ENCODE measurements at regions not wholly inside any gene's neighbourhood (a gene's known extent, or its start where the extent isn't known, plus 50 kb on each side); places are given as distances from the start of the nearest gene placed in this dataset.
A peak's percentile ranks its signal among the peaks of the same experiment; 100 is the strongest.

- H3K27ac Mint-ChIP-seq: peak overlapping the region; percentile 37
- Histone ChIP-seq H3K4me3 (ENCODE audit: low read length) (no peak overlapping the region), H3K4me1 (ENCODE audit: control insufficient read depth, insufficient read depth, low read length) (peaks cover 26% of the 10 kb centered on the region), H3K36me3 (ENCODE audit: control insufficient read depth, insufficient read depth, low read length) (no peaks in the 10 kb centered on the region), H3K27ac (ENCODE audit: low read depth, low read length) (no peak overlapping the region), H3K27me3 (ENCODE audit: control insufficient read depth, insufficient read depth, low read length, poor library complexity, severe bottlenecking) (no peaks in the 10 kb centered on the region), H3K9me3 (ENCODE audit: control insufficient read depth, low read length) (no peaks in the 10 kb centered on the region), H3K9ac (ENCODE audit: extremely low read depth, low read length, poor library complexity, severe bottlenecking) (no peak overlapping the region)
- H3K4me3 Mint-ChIP-seq: no peak overlapping the region
- H3K27me3 Mint-ChIP-seq (ENCODE audit: insufficient read depth): peaks cover 57% of the 10 kb centered on the region
- H3K9me3 Mint-ChIP-seq: no peaks in the 10 kb centered on the region
- peaks cover 7% of the 10 kb centered on the region for H3K36me3 Mint-ChIP-seq (ENCODE audit: low read depth)
- no peak for TF ChIP-seq CTCF (conservative IDR thresholded peaks at IDR 0.05)
- WGBS, 2 experiments (ENCODE audit: insufficient coverage in 1 of 2, insufficient read length in 1 of 2): 54 to 71% methylated on average over 2 to 4 of the region's 4 CpGs
- peaks cover 53% of the 10 kb centered on the region for H3K4me1 Mint-ChIP-seq
- no peak for DNase-seq
Observed at GRCh38 chr1:112794654-112795239, 79.6 kb upstream of the PPM1J start.

- peaks cover 61% of the 10 kb centered on the region for H3K27me3 Mint-ChIP-seq (ENCODE audit: insufficient read depth)
- DNase-seq: peak; percentile 71
- no peak overlapping the region for H3K4me3 ChIP-seq (ENCODE audit: low read length)
- peaks cover 7% of the 10 kb centered on the region for H3K36me3 Mint-ChIP-seq (ENCODE audit: low read depth)
- peaks cover 53% of the 10 kb centered on the region for H3K4me1 Mint-ChIP-seq
- H3K27me3 ChIP-seq (ENCODE audit: control insufficient read depth, insufficient read depth, low read length, poor library complexity, severe bottlenecking): no peaks in the 10 kb centered on the region
- no peaks in the 10 kb centered on the region for H3K9me3 Mint-ChIP-seq
- no peak overlapping the region for H3K4me3 Mint-ChIP-seq
- WGBS, 2 experiments (ENCODE audit: insufficient coverage in 1 of 2, insufficient read length in 1 of 2): 78 to 85% methylated on average over 6 to 10 of the region's 10 CpGs
- no peak for TF ChIP-seq CTCF (conservative IDR thresholded peaks at IDR 0.05)
- H3K27ac ChIP-seq (ENCODE audit: low read depth, low read length): no peak overlapping the region
- peak overlapping the region; percentile 37 for H3K27ac Mint-ChIP-seq
- no peaks in the 10 kb centered on the region for H3K36me3 ChIP-seq (ENCODE audit: control insufficient read depth, insufficient read depth, low read length)
- H3K4me1 ChIP-seq (ENCODE audit: control insufficient read depth, insufficient read depth, low read length): peaks cover 26% of the 10 kb centered on the region
- no peak overlapping the region for H3K9ac ChIP-seq (ENCODE audit: extremely low read depth, low read length, poor library complexity, severe bottlenecking)
- H3K9me3 ChIP-seq (ENCODE audit: control insufficient read depth, low read length): no peaks in the 10 kb centered on the region
Observed at GRCh38 chr1:112793631-112794565, 78.8 kb upstream of the PPM1J start.

DNA sequence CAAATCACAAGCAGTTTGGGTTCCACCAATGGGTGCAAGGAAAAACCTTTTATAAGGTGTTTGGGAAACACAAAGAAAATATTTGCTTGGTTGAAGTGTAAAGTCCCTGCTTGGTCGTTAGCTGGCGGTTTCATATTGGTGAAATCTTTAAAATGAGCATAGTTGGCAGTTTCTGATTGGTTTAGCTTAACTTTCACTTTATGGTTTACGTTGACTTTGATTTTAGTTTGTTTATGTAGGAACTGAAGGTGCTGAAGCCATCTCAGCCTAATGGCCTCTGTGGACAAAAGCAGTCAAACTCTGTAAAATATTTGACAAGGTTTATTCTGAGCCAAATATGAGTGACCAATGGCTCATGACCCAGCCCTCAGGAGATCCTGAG, 76.6 kb upstream of the PPM1J start:
- no peak overlapping the region for H3K27ac ChIP-seq (ENCODE audit: low read depth, low read length)
- H3K9ac ChIP-seq (ENCODE audit: extremely low read depth, low read length, poor library complexity, severe bottlenecking): no peak overlapping the region
- Mint-ChIP-seq H3K4me1 (peaks cover 53% of the 10 kb centered on the region), H3K36me3 (ENCODE audit: low read depth) (no peaks in the 10 kb centered on the region), H3K4me3 (no peak overlapping the region), H3K27ac (peak overlapping the region; percentile 23), H3K27me3 (ENCODE audit: insufficient read depth) (peaks cover 58% of the 10 kb centered on the region), H3K9me3 (no peaks in the 10 kb centered on the region)
- peaks cover 26% of the 10 kb centered on the region for H3K4me1 ChIP-seq (ENCODE audit: control insufficient read depth, insufficient read depth, low read length)
- H3K36me3 ChIP-seq (ENCODE audit: control insufficient read depth, insufficient read depth, low read length): no peaks in the 10 kb centered on the region
- no peak overlapping the region for H3K4me3 ChIP-seq (ENCODE audit: low read length)
- 85 to 88% methylated on average over 3 of the region's 3 CpGs for WGBS, 2 experiments (ENCODE audit: insufficient coverage in 1 of 2, insufficient read length in 1 of 2)
- no peaks in the 10 kb centered on the region for H3K27me3 ChIP-seq (ENCODE audit: control insufficient read depth, insufficient read depth, low read length, poor library complexity, severe bottlenecking)
- no peak for TF ChIP-seq CTCF (conservative IDR thresholded peaks at IDR 0.05)
- no peak for DNase-seq
- no peaks in the 10 kb centered on the region for H3K9me3 ChIP-seq (ENCODE audit: control insufficient read depth, low read length)

Data from endodermal cell (in vitro differentiated cells).